Ovary (tissue), 3 donors: ENCODE measurements at regions not wholly inside any gene's neighbourhood (a gene's known extent, or its start where the extent isn't known, plus 50 kb on each side); places are given as distances from the start of the nearest gene placed in this dataset.

Experiments used
- EP300 ChIP-seq: sonication (generic); formaldehyde crosslinking; IDR thresholded peaks from one replicate; pipeline ENCODE4 v1.6.1; 2017; ENCODE audit warnings: antibody characterized with exemption
- POLR2A ChIP-seq: fragments of 450-650 bp; IDR thresholded peaks from one replicate; pipeline ENCODE4 v1.6.1; 2017; ENCODE audit warnings: antibody characterized with exemption, mild to moderate bottlenecking, moderate library complexity
- TF ChIP-seq, protein P1 (sequence below), 3 donors: fragments of 450-650 bp in 2 of 3; fragments of 200-600 bp in 1 of 3; IDR thresholded peaks; one replicate each; pipeline versions ENCODE4 v1.5.1 to v1.8.0; 2016 to 2022; ENCODE audit warnings: antibody characterized with exemption in 3 of 3, mild to moderate bottlenecking in 1 of 3
- donor health status: DM: no; HTN: no; CAD: no.

DNA sequence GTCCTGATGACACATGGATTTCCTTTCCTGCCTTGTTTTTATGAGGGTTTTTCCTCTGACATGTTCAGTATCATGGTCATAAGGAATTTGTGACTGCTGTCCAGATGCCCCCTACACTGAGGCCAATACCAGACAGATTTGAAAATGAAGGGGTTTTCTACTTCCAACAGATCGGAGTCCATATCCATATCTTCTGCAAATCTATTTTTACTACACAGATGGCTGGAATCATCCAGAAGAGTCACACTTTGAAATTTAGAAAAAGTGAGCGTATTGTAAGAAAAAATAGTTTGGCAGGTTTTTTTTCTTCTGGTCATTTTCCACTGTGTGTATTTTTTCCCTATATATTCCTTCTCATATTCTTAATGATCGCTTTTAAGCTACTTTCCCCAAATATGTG, 197.5 kb upstream of the LRRC3B start:
- TF ChIP-seq EP300: no peak
- TF ChIP-seq, protein P1, sequence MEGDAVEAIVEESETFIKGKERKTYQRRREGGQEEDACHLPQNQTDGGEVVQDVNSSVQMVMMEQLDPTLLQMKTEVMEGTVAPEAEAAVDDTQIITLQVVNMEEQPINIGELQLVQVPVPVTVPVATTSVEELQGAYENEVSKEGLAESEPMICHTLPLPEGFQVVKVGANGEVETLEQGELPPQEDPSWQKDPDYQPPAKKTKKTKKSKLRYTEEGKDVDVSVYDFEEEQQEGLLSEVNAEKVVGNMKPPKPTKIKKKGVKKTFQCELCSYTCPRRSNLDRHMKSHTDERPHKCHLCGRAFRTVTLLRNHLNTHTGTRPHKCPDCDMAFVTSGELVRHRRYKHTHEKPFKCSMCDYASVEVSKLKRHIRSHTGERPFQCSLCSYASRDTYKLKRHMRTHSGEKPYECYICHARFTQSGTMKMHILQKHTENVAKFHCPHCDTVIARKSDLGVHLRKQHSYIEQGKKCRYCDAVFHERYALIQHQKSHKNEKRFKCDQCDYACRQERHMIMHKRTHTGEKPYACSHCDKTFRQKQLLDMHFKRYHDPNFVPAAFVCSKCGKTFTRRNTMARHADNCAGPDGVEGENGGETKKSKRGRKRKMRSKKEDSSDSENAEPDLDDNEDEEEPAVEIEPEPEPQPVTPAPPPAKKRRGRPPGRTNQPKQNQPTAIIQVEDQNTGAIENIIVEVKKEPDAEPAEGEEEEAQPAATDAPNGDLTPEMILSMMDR (IDR thresholded peaks at IDR 0.05): no peak
- no peak for TF ChIP-seq POLR2A
